ENCODE measurements at regions not wholly inside any gene's neighbourhood (a gene's known extent, or its start where the extent isn't known, plus 50 kb on each side); places are given as distances from the start of the nearest gene placed in this dataset.

- no peaks in the 10 kb centered on the region for H3K36me3 ChIP-seq (replicated peaks; ENCODE audit: insufficient read depth, low read depth)
- H3K9me3 ChIP-seq (ENCODE audit: low read depth): no peaks in the 10 kb centered on the region
- H3K4me3 ChIP-seq: no peak overlapping the region
- DNase-seq (ENCODE audit: low spot score): peak; percentile 42
- H3K9me2 ChIP-seq (replicated peaks; ENCODE audit: insufficient read depth): no peaks in the 10 kb centered on the region
- no peak overlapping the region for H2AFZ ChIP-seq
- no peaks in the 10 kb centered on the region for H3K27me3 ChIP-seq
- H3K4me1 ChIP-seq (ENCODE audit: insufficient read depth): no peaks in the 10 kb centered on the region
- no peak overlapping the region for H3K27ac ChIP-seq
- no peaks in the 10 kb centered on the region for H3K79me2 ChIP-seq
- H3K4me2 ChIP-seq: no peak overlapping the region
- WGBS (ENCODE audit: low lambda C conversion rate, missing lambda C conversion rate): 75% methylated on average over 11 of the region's 11 CpGs
- no peaks in the 10 kb centered on the region for H4K20me1 ChIP-seq (ENCODE audit: insufficient read depth, poor library complexity, severe bottlenecking)
- TF ChIP-seq EZH2phosphoT487 (IDR thresholded peaks at IDR 0.05; ENCODE audit: low read depth, severe bottlenecking, unreplicated experiment) (no peak), EZH2 (IDR thresholded peaks at IDR 0.05; ENCODE audit: borderline replicate concordance) (no peak), CTCF (IDR thresholded peaks at IDR 0.05; ENCODE audit: poor library complexity) (no peak)
Measured at GRCh38 chr6:165834613-165835259, 171.7 kb upstream of the PDE10A start.

- H2AFZ ChIP-seq: no peak overlapping the region
- H3K9me2 ChIP-seq (replicated peaks; ENCODE audit: insufficient read depth): no peaks in the 10 kb centered on the region
- H3K4me3 ChIP-seq: no peak overlapping the region
- DNase-seq (ENCODE audit: low spot score): no peak
- no peak overlapping the region for H3K27ac ChIP-seq
- H3K4me1 ChIP-seq (ENCODE audit: insufficient read depth): no peaks in the 10 kb centered on the region
- no peak overlapping the region for H3K4me2 ChIP-seq
- WGBS (ENCODE audit: low lambda C conversion rate, missing lambda C conversion rate): 92% methylated on average over 3 of the region's 3 CpGs
- H3K9me3 ChIP-seq (ENCODE audit: low read depth): no peaks in the 10 kb centered on the region
- H4K20me1 ChIP-seq (ENCODE audit: insufficient read depth, poor library complexity, severe bottlenecking): no peaks in the 10 kb centered on the region
- H3K79me2 ChIP-seq: no peaks in the 10 kb centered on the region
- no peak for TF ChIP-seq EZH2 (IDR thresholded peaks at IDR 0.05; ENCODE audit: borderline replicate concordance)
- TF ChIP-seq EZH2phosphoT487 (IDR thresholded peaks at IDR 0.05; ENCODE audit: low read depth, severe bottlenecking, unreplicated experiment): no peak
- TF ChIP-seq CTCF (IDR thresholded peaks at IDR 0.05; ENCODE audit: poor library complexity): no peak
- H3K36me3 ChIP-seq (replicated peaks; ENCODE audit: insufficient read depth, low read depth): no peaks in the 10 kb centered on the region
- no peaks in the 10 kb centered on the region for H3K27me3 ChIP-seq
Measured at GRCh38 chr6:165833355-165833754, 170.3 kb upstream of the PDE10A start.

- Histone ChIP-seq H3K36me3 (replicated peaks; ENCODE audit: insufficient read depth, low read depth) (no peaks in the 10 kb centered on the region), H3K4me3 (no peak overlapping the region), H3K4me2 (no peak overlapping the region), H3K27me3 (no peaks in the 10 kb centered on the region), H4K20me1 (ENCODE audit: insufficient read depth, poor library complexity, severe bottlenecking) (no peaks in the 10 kb centered on the region), H3K79me2 (no peaks in the 10 kb centered on the region), H2AFZ (no peak overlapping the region), H3K9me2 (replicated peaks; ENCODE audit: insufficient read depth) (no peaks in the 10 kb centered on the region), H3K9me3 (ENCODE audit: low read depth) (no peaks in the 10 kb centered on the region), H3K27ac (no peak overlapping the region), H3K4me1 (ENCODE audit: insufficient read depth) (no peaks in the 10 kb centered on the region)
- TF ChIP-seq CTCF (IDR thresholded peaks at IDR 0.05; ENCODE audit: poor library complexity): no peak
- TF ChIP-seq EZH2 (IDR thresholded peaks at IDR 0.05; ENCODE audit: borderline replicate concordance): no peak
- TF ChIP-seq EZH2phosphoT487 (IDR thresholded peaks at IDR 0.05; ENCODE audit: low read depth, severe bottlenecking, unreplicated experiment): no peak
- 75% methylated on average over 8 of the region's 8 CpGs for WGBS (ENCODE audit: low lambda C conversion rate, missing lambda C conversion rate)
- no peak for DNase-seq (ENCODE audit: low spot score)
Measured at GRCh38 chr6:165831812-165832510, 168.9 kb upstream of the PDE10A start.

All from hepatocyte (in vitro differentiated cells).